ENCODE measurements at regions not wholly inside any gene's neighbourhood (a gene's known extent, or its start where the extent isn't known, plus 50 kb on each side); places are given as distances from the start of the nearest gene placed in this dataset.

- Histone ChIP-seq H3K27ac (ENCODE audit: low read depth, low read length) (no peak overlapping the region), H3K27me3 (ENCODE audit: low read length) (no peaks in the 10 kb centered on the region), H3K4me3 (ENCODE audit: insufficient read depth, low read length, poor library complexity, severe bottlenecking) (no peak overlapping the region), H3K4me2 (ENCODE audit: low read depth, low read length, poor library complexity, severe bottlenecking) (no peak overlapping the region), H3K79me2 (ENCODE audit: insufficient read depth, low read length) (no peaks in the 10 kb centered on the region), H3K9me2 (replicated peaks; ENCODE audit: insufficient read depth, low read length) (no peaks in the 10 kb centered on the region), H3F3A (ENCODE audit: insufficient read depth) (no peaks in the 10 kb centered on the region), H3K9ac (ENCODE audit: low read length) (no peak overlapping the region), H3K36me3 (ENCODE audit: low read length) (no peaks in the 10 kb centered on the region), H2AFZ (ENCODE audit: low read depth, low read length, severe bottlenecking) (no peak overlapping the region), H3K9me3 (ENCODE audit: insufficient read depth, low read length) (no peaks in the 10 kb centered on the region), H4K20me1 (ENCODE audit: low read depth, low read length) (no peaks in the 10 kb centered on the region)
- no peak for TF ChIP-seq EZH2phosphoT487 (conservative IDR thresholded peaks at IDR 0.05; ENCODE audit: low read length)
- TF ChIP-seq CTCF (IDR thresholded peaks at IDR 0.05; ENCODE audit: insufficient read depth, low read length, poor library complexity, severe bottlenecking) = no peak
These were observed 140.2 kb upstream of the SGCD start for GRCh38 chr5:156186760-156187159.

DNA sequence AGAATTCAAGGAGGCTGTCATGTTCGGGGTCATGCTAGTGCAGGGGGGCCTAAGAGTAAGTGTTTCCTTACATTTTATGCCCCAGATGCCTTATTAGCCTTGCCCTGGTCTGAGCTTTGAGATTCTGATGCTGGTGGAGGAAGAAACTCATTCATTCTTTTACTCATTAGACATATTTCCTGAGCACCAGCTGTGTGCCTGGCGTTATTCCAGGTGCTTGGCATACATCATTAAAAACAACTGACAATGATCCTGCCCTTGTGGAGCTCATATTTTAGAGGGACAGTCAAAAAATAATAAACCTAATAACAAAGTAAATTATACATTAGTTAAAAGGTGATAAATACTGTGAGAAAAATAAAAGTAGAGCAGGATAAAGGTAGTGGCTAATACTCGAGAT, 138.9 kb upstream of the SGCD start:
- no peaks in the 10 kb centered on the region for H3K9me2 ChIP-seq (replicated peaks; ENCODE audit: insufficient read depth, low read length)
- H3K4me3 ChIP-seq (ENCODE audit: insufficient read depth, low read length, poor library complexity, severe bottlenecking) = no peak overlapping the region
- no peaks in the 10 kb centered on the region for H3K79me2 ChIP-seq (ENCODE audit: insufficient read depth, low read length)
- no peaks in the 10 kb centered on the region for H3F3A ChIP-seq (ENCODE audit: insufficient read depth)
- H3K9me3 ChIP-seq (ENCODE audit: insufficient read depth, low read length) = no peaks in the 10 kb centered on the region
- H4K20me1 ChIP-seq (ENCODE audit: low read depth, low read length) = no peaks in the 10 kb centered on the region
- TF ChIP-seq EZH2phosphoT487 (conservative IDR thresholded peaks at IDR 0.05; ENCODE audit: low read length) = no peak
- no peak for TF ChIP-seq CTCF (IDR thresholded peaks at IDR 0.05; ENCODE audit: insufficient read depth, low read length, poor library complexity, severe bottlenecking)
- H3K4me2 ChIP-seq (ENCODE audit: low read depth, low read length, poor library complexity, severe bottlenecking) = no peak overlapping the region
- no peak overlapping the region for H3K27ac ChIP-seq (ENCODE audit: low read depth, low read length)
- H2AFZ ChIP-seq (ENCODE audit: low read depth, low read length, severe bottlenecking) = no peak overlapping the region
- H3K36me3 ChIP-seq (ENCODE audit: low read length) = no peaks in the 10 kb centered on the region
- H3K27me3 ChIP-seq (ENCODE audit: low read length) = no peaks in the 10 kb centered on the region
- H3K9ac ChIP-seq (ENCODE audit: low read length) = no peak overlapping the region

DNA sequence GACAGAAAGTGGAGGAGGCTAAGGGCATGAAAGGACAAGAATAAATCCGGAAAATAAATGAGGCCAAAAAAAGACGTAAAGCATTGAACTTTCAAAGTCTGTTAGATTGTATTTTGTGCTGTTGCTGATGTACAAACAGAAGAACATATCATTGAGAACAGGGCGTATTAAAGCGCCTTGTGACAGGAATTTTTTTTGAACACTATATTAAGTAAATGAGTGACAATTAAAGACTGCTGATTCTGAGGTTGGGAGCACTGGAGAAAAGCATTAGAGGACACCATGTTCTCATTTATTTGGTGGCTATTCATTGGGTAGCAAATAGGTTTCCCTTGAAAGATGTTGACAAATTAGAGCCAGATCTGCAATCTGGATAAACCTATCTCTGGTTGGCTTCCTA, 137.3 kb upstream of the SGCD start:
- Histone ChIP-seq H3K9me3 (ENCODE audit: insufficient read depth, low read length) (no peaks in the 10 kb centered on the region), H3K9me2 (replicated peaks; ENCODE audit: insufficient read depth, low read length) (no peaks in the 10 kb centered on the region), H3K79me2 (ENCODE audit: insufficient read depth, low read length) (no peaks in the 10 kb centered on the region), H3K4me2 (ENCODE audit: low read depth, low read length, poor library complexity, severe bottlenecking) (no peak overlapping the region), H2AFZ (ENCODE audit: low read depth, low read length, severe bottlenecking) (no peak overlapping the region), H3K9ac (ENCODE audit: low read length) (no peak overlapping the region), H3F3A (ENCODE audit: insufficient read depth) (no peaks in the 10 kb centered on the region), H3K27ac (ENCODE audit: low read depth, low read length) (no peak overlapping the region), H3K27me3 (ENCODE audit: low read length) (no peaks in the 10 kb centered on the region), H3K36me3 (ENCODE audit: low read length) (no peaks in the 10 kb centered on the region), H3K4me3 (ENCODE audit: insufficient read depth, low read length, poor library complexity, severe bottlenecking) (no peak overlapping the region), H4K20me1 (ENCODE audit: low read depth, low read length) (no peaks in the 10 kb centered on the region)
- TF ChIP-seq CTCF (IDR thresholded peaks at IDR 0.05; ENCODE audit: insufficient read depth, low read length, poor library complexity, severe bottlenecking) (no peak), EZH2phosphoT487 (conservative IDR thresholded peaks at IDR 0.05; ENCODE audit: low read length) (no peak)

DNA sequence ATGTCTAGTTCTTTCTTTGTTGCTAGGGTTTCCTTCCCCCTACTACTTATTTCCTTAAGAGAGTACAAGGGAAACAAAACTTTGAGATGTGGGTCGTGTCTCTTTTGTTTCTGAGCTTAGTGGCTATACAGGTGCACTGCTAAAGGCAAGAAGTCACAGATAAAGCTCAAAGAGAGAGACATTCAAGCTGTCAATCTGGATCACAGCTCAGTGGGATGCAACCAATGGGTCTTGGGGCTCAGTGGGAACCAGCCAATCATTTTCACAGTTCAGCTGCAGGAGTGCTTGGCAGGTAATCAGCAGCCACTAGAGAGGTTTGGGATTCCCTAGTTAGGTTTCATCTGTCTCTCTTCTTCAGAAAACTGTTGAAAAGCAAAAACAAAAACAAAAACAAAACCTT, 135.4 kb upstream of the SGCD start:
- Histone ChIP-seq H3K9me3 (ENCODE audit: insufficient read depth, low read length) (no peaks in the 10 kb centered on the region), H3K4me2 (ENCODE audit: low read depth, low read length, poor library complexity, severe bottlenecking) (no peak overlapping the region), H3F3A (ENCODE audit: insufficient read depth) (no peaks in the 10 kb centered on the region), H3K79me2 (ENCODE audit: insufficient read depth, low read length) (no peaks in the 10 kb centered on the region), H3K27ac (ENCODE audit: low read depth, low read length) (no peak overlapping the region), H2AFZ (ENCODE audit: low read depth, low read length, severe bottlenecking) (no peak overlapping the region), H3K4me3 (ENCODE audit: insufficient read depth, low read length, poor library complexity, severe bottlenecking) (no peak overlapping the region), H3K9me2 (replicated peaks; ENCODE audit: insufficient read depth, low read length) (no peaks in the 10 kb centered on the region), H3K9ac (ENCODE audit: low read length) (no peak overlapping the region), H3K27me3 (ENCODE audit: low read length) (no peaks in the 10 kb centered on the region), H3K36me3 (ENCODE audit: low read length) (no peaks in the 10 kb centered on the region), H4K20me1 (ENCODE audit: low read depth, low read length) (no peaks in the 10 kb centered on the region)
- no peak for TF ChIP-seq EZH2phosphoT487 (conservative IDR thresholded peaks at IDR 0.05; ENCODE audit: low read length)
- TF ChIP-seq CTCF (IDR thresholded peaks at IDR 0.05; ENCODE audit: insufficient read depth, low read length, poor library complexity, severe bottlenecking) = no peak
